ENCODE measurements at regions not wholly inside any gene's neighbourhood (a gene's known extent, or its start where the extent isn't known, plus 50 kb on each side); places are given as distances from the start of the nearest gene placed in this dataset.

GRCh38 chr5:89047571-89047970 is 164.6 kb upstream of the MEF2C start:
- Histone ChIP-seq H3K9ac (ENCODE audit: insufficient read depth in 1 of 2, low read length in 2 of 2) (no peak overlapping the region), H3K27me3 (ENCODE audit: control insufficient read depth in 3 of 3, insufficient read depth in 3 of 3, low read length in 2 of 3) (no peaks in the 10 kb centered on the region), H3K36me3 (ENCODE audit: control insufficient read depth in 4 of 4, insufficient read depth in 4 of 4, low read length in 4 of 4) (no peaks in the 10 kb centered on the region), H3K4me3 (no peak overlapping the region), H3K4me1 (ENCODE audit: control insufficient read depth in 5 of 5, insufficient read depth in 5 of 5, low read length in 5 of 5) (peaks cover 0 to 7% (median 0%) of the 10 kb centered on the region in 5 donors), H3K27ac (ENCODE audit: low read depth in 1 of 2, low read length in 1 of 2) (no peak overlapping the region), H3K9me3 (ENCODE audit: control insufficient read depth in 4 of 4, insufficient read depth in 3 of 4, low read length in 3 of 4) (peaks cover 0 to 5% (median 0%) of the 10 kb centered on the region in 4 donors)
- ATAC-seq (ENCODE audit: insufficient read depth, low FRiP score): no peak
- TF ChIP-seq CTCF (IDR thresholded peaks at IDR 0.05; ENCODE audit: control extremely low read depth, extremely low read depth): no peak
- no peak for DNase-seq
- 89 to 94% methylated on average over 1 of the region's 1 CpG for WGBS, 2 donors

- DNase-seq: no peak
- Histone ChIP-seq H3K9me3 (ENCODE audit: control insufficient read depth in 4 of 4, insufficient read depth in 3 of 4, low read length in 3 of 4) (peaks cover 0 to 5% (median 0%) of the 10 kb centered on the region in 4 donors), H3K27me3 (ENCODE audit: control insufficient read depth in 3 of 3, insufficient read depth in 3 of 3, low read length in 2 of 3) (no peaks in the 10 kb centered on the region), H3K4me1 (ENCODE audit: control insufficient read depth in 5 of 5, insufficient read depth in 5 of 5, low read length in 5 of 5) (peaks cover 0 to 14% (median 0%) of the 10 kb centered on the region in 5 donors), H3K4me3 (no peak overlapping the region), H3K36me3 (ENCODE audit: control insufficient read depth in 4 of 4, insufficient read depth in 4 of 4, low read length in 4 of 4) (no peaks in the 10 kb centered on the region), H3K9ac (ENCODE audit: insufficient read depth in 1 of 2, low read length in 2 of 2) (no peak overlapping the region), H3K27ac (ENCODE audit: low read depth in 1 of 2, low read length in 1 of 2) (no peak overlapping the region)
- no peak for TF ChIP-seq CTCF (IDR thresholded peaks at IDR 0.05; ENCODE audit: control extremely low read depth, extremely low read depth)
- WGBS, 2 donors: 83 to 87% methylated on average over 3 of the region's 3 CpGs
- ATAC-seq (ENCODE audit: insufficient read depth, low FRiP score): no peak
Measured at GRCh38 chr5:89045216-89045615, 162.2 kb upstream of the MEF2C start.

- ATAC-seq (ENCODE audit: insufficient read depth, low FRiP score) (no peak), DNase-seq (no peak)
- no peak overlapping the region for H3K27ac ChIP-seq (ENCODE audit: low read depth in 1 of 2, low read length in 1 of 2)
- peaks cover 0 to under 1% (median 0%) of the 10 kb centered on the region in 4 donors for H3K9me3 ChIP-seq (ENCODE audit: control insufficient read depth in 4 of 4, insufficient read depth in 3 of 4, low read length in 3 of 4)
- peaks cover 0 to 14% (median 0%) of the 10 kb centered on the region in 5 donors for H3K4me1 ChIP-seq (ENCODE audit: control insufficient read depth in 5 of 5, insufficient read depth in 5 of 5, low read length in 5 of 5)
- no peak overlapping the region for H3K9ac ChIP-seq (ENCODE audit: insufficient read depth in 1 of 2, low read length in 2 of 2)
- 91% methylated on average over 5 of the region's 5 CpGs for whole genome bisulfite sequencing, 2 donors
- no peak overlapping the region for H3K4me3 ChIP-seq
- no peaks in the 10 kb centered on the region for H3K36me3 ChIP-seq (ENCODE audit: control insufficient read depth in 4 of 4, insufficient read depth in 4 of 4, low read length in 4 of 4)
- no peaks in the 10 kb centered on the region for H3K27me3 ChIP-seq (ENCODE audit: control insufficient read depth in 3 of 3, insufficient read depth in 3 of 3, low read length in 2 of 3)
- TF ChIP-seq CTCF (IDR thresholded peaks at IDR 0.05; ENCODE audit: control extremely low read depth, extremely low read depth): no peak
Measured at GRCh38 chr5:89044674-89045200, 161.8 kb upstream of the MEF2C start.

DNA sequence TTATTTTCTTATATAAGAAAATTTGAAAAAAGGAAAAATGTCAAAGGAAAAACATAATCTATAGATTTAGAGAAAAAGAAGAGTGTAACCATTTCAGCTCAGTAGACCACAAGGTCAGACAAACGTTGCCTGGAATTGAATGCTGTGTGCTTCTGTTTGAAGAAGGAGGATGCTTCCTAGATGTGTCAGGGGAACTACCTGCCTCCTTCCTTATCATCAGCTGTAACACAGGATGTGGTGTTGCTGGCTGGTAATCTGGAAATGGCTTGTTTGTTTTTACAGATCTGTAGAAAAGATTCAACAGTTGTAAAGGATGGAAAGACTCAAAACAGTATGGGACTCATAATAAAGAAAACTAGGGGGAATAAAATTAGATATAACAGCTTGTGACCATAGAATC is 160.7 kb upstream of the MEF2C start:
- TF ChIP-seq CTCF (IDR thresholded peaks at IDR 0.05; ENCODE audit: control extremely low read depth, extremely low read depth): no peak
- H3K36me3 ChIP-seq (ENCODE audit: control insufficient read depth in 4 of 4, insufficient read depth in 4 of 4, low read length in 4 of 4): no peaks in the 10 kb centered on the region
- H3K27me3 ChIP-seq (ENCODE audit: control insufficient read depth in 3 of 3, insufficient read depth in 3 of 3, low read length in 2 of 3): no peaks in the 10 kb centered on the region
- ATAC-seq (ENCODE audit: insufficient read depth, low FRiP score): no peak
- H3K27ac ChIP-seq (ENCODE audit: low read depth in 1 of 2, low read length in 1 of 2): no peak overlapping the region
- 14 to 18% methylated on average over 1 of the region's 1 CpG for WGBS, 2 donors
- H3K9me3 ChIP-seq (ENCODE audit: control insufficient read depth in 4 of 4, insufficient read depth in 3 of 4, low read length in 3 of 4): no peaks in the 10 kb centered on the region
- no peak for DNase-seq
- no peak overlapping the region for H3K4me3 ChIP-seq
- peaks cover 0 to 14% (median 0%) of the 10 kb centered on the region in 5 donors for H3K4me1 ChIP-seq (ENCODE audit: control insufficient read depth in 5 of 5, insufficient read depth in 5 of 5, low read length in 5 of 5)
- H3K9ac ChIP-seq (ENCODE audit: insufficient read depth in 1 of 2, low read length in 2 of 2): no peak overlapping the region

Data from lung (tissue), 11 donors.